GM12878 (cell line): ENCODE measurements at regions not wholly inside any gene's neighbourhood (a gene's known extent, or its start where the extent isn't known, plus 50 kb on each side); places are given as distances from the start of the nearest gene placed in this dataset.

Experiments used
- ATAC-seq: fragments of 200-7000 bp; cut with Tn5 transposase; 3 replicates; pipeline ENCODE4 v1.9.1; 2020; ENCODE audit warnings: mild to moderate bottlenecking, moderate library complexity
- BruUV-seq: library from RNA; stranded (reverse); fragments of 400-500 nt; replicated peaks from 2 replicates; lab custom pipeline; 2021; lab: Mats Ljungman, UMichigan
- CTCF ChIA-PET: fragments of 300-600 bp; sonication (Branson Sonifier 250); formaldehyde crosslinking; extraction: SDS; loops from one replicate; lab custom pipeline; 2021; ENCODE audit warnings: inconsistent platforms; lab: Yijun Ruan, JAX
- POLR2A ChIA-PET: fragments of 350-600 bp; formaldehyde crosslinking; extraction: SDS; loops from one replicate; lab custom pipeline; 2021; ENCODE audit warnings: inconsistent platforms; lab: Charles Lee
- RAD21 ChIA-PET: fragments of 300-600 bp; sonication (Branson Sonifier 250); formaldehyde crosslinking; loops from one replicate; lab custom pipeline; 2023; ENCODE audit warnings: antibody characterized with exemption; ENCODE audit not compliant: unreplicated experiment; lab: Charles Lee
- SMC1A ChIA-PET: fragments of 300-600 bp; sonication (Branson Sonifier 250); formaldehyde crosslinking; loops from one replicate; lab custom pipeline; 2023; ENCODE audit not compliant: unreplicated experiment, uncharacterized antibody; lab: Charles Lee
- DNase-seq: peaks from one replicate; pipeline ENCODE4 v3.0.0-alpha.2; 2011; ENCODE audit warnings: low read depth, low spot score
- FAIRE-seq: peaks from 3 replicates; lab custom pipeline; 2011; peaks lifted over from hg19 to GRCh38; lab: Jason Lieb, UNC
- H2AFZ ChIP-seq: 2 replicates; pipeline ENCODE4 v1.6.0; 2011; ENCODE audit warnings: low read depth, low read length, control low read depth; ENCODE audit not compliant: control insufficient read depth
- H3K27ac ChIP-seq: 2 replicates; pipeline ENCODE4 v1.5.1; 2011; ENCODE audit warnings: control low read depth; ENCODE audit not compliant: control insufficient read depth, insufficient read depth
- H3K27me3 ChIP-seq, 2 experiments: replicated peaks in 1 of 2; 2 replicates each; pipeline versions ENCODE4 v1.6.0 to v1.6.1; 2011; ENCODE audit warnings: low read length in 1 of 2; ENCODE audit not compliant: control insufficient read depth in 2 of 2, insufficient read depth in 2 of 2
- H3K36me3 ChIP-seq, 2 experiments: 2 replicates each; pipeline ENCODE4 v1.5.1; 2011; ENCODE audit warnings: low read length in 1 of 2; ENCODE audit not compliant: control insufficient read depth in 2 of 2, insufficient read depth in 2 of 2
- H3K4me1 ChIP-seq: 2 replicates; pipeline ENCODE4 v1.6.1; 2011; ENCODE audit warnings: mild to moderate bottlenecking, low read length, moderate library complexity, mixed read lengths; ENCODE audit not compliant: control insufficient read depth, insufficient read depth
- H3K4me2 ChIP-seq: 2 replicates; pipeline ENCODE4 v1.6.0; 2011; ENCODE audit warnings: control low read depth; ENCODE audit not compliant: control insufficient read depth, insufficient read depth
- H3K4me3 ChIP-seq: fragments of 200-600 bp; sonication (generic); 2 replicates; pipeline ENCODE4 v1.5.1; 2016
- H3K79me2 ChIP-seq: 2 replicates; pipeline ENCODE4 v1.6.0; 2011; ENCODE audit warnings: low read length; ENCODE audit not compliant: control insufficient read depth, insufficient read depth
- H3K9ac ChIP-seq: 2 replicates; pipeline ENCODE4 v1.8.0; 2011; ENCODE audit warnings: low read length, control low read depth, mixed read lengths; ENCODE audit not compliant: control insufficient read depth, insufficient read depth
- H3K9me3 ChIP-seq: replicated peaks from 3 replicates; pipeline ENCODE4 v1.5.1; 2011; ENCODE audit warnings: mild to moderate bottlenecking, low read length; ENCODE audit not compliant: control insufficient read depth, insufficient read depth
- H4K20me1 ChIP-seq: 2 replicates; pipeline ENCODE4 v1.6.0; 2011; ENCODE audit not compliant: control insufficient read depth, insufficient read depth
- CHD4 ChIP-seq: fragments of 200-600 bp; sonication (generic); IDR thresholded peaks from 2 replicates; pipeline ENCODE4 v1.6.1; 2016; ENCODE audit warnings: mild to moderate bottlenecking
- CREB1 ChIP-seq: IDR thresholded peaks from 2 replicates; pipeline ENCODE4 v1.6.1; 2012; ENCODE audit warnings: low read depth, mild to moderate bottlenecking, inconsistent platforms
- KAT2A ChIP-seq: conservative IDR thresholded peaks from 2 replicates; pipeline ENCODE4 v1.6.1; 2011; ENCODE audit warnings: low read depth, low read length; ENCODE audit not compliant: control insufficient read depth
- MAX ChIP-seq: IDR thresholded peaks from 2 replicates; pipeline ENCODE4 v1.6.1; 2012; ENCODE audit warnings: low read depth, low read length, improper control_type of control experiment
- RELB ChIP-seq: fragments of 450-650 bp; IDR thresholded peaks from 2 replicates; pipeline ENCODE4 v1.6.1; 2017; ENCODE audit warnings: low read depth, mild to moderate bottlenecking, moderate library complexity
- SIX5 ChIP-seq: IDR thresholded peaks from 2 replicates; pipeline ENCODE4 v1.6.1; 2011; ENCODE audit warnings: mild to moderate bottlenecking, low read depth, low read length, moderate library complexity; ENCODE audit not compliant: severe bottlenecking
- TARDBP ChIP-seq: IDR thresholded peaks from 2 replicates; pipeline ENCODE4 v1.6.1; 2016; ENCODE audit warnings: borderline replicate concordance
- TCF3 ChIP-seq: IDR thresholded peaks from 2 replicates; pipeline ENCODE4 v1.6.1; 2012; ENCODE audit warnings: low read depth, mild to moderate bottlenecking, low read length, borderline replicate concordance; ENCODE audit not compliant: insufficient read depth
- WGBS: methylation state at CpG from one replicate; pipeline ENCODE4 v1.1.6; 2016; ENCODE audit warnings: low lambda C conversion rate; ENCODE audit not compliant: insufficient replicate concordance, insufficient coverage; ENCODE audit errors: missing lambda C conversion rate; 5-methylcytosine and 5-hydroxymethylcytosine counted together
- in situ Hi-C: fragments of 300-500 bp; cut with MboI; formaldehyde crosslinking; loops from 9 replicates; pipeline ENCODE4 v1.14.3; 2018; ENCODE audit warnings: mixed read lengths
- intact Hi-C: fragments of 100-400 bp; cut with micrococcal nuclease; formaldehyde crosslinking; loops from one replicate; pipeline ENCODE4 v1.14.2; 2022; ENCODE audit not compliant: unreplicated experiment

GRCh38 chr14:83969998-83970397 lies 1559.9 kb upstream of the FLRT2 start:
- ChIA-PET POLR2A (no interaction called here), SMC1A (no interaction called here), RAD21 (no interaction called here), CTCF (no interaction called here)
- in situ Hi-C loops (no loop called here), intact Hi-C loops (no loop called here)
- BruUV-seq: no TSS peak
- Histone ChIP-seq H3K36me3 (no peaks in the 10 kb centered on the region), H2AFZ (no peak overlapping the region), H3K9me3 (no peaks in the 10 kb centered on the region), H3K79me2 (no peaks in the 10 kb centered on the region), H3K27me3 (no peaks in the 10 kb centered on the region), H3K27ac (no peak overlapping the region), H3K4me1 (no peaks in the 10 kb centered on the region), H3K4me2 (no peak overlapping the region), H3K4me3 (no peak overlapping the region), H3K9ac (no peak overlapping the region), H4K20me1 (no peaks in the 10 kb centered on the region)
- WGBS: 23% methylated on average over 5 of the region's 5 CpGs
- TF ChIP-seq RELB: no peak
- TF ChIP-seq MAX: no peak
- no peak for TF ChIP-seq CHD4
- no peak for TF ChIP-seq CREB1
- no peak for TF ChIP-seq SIX5
- TF ChIP-seq TCF3: no peak
- no peak for TF ChIP-seq TARDBP
- no peak for TF ChIP-seq KAT2A
- ATAC-seq: no peak
- DNase-seq: no peak
- no peak for FAIRE-seq
